Upper lobe of left lung (tissue), 4 donors: ENCODE measurements at regions not wholly inside any gene's neighbourhood (a gene's known extent, or its start where the extent isn't known, plus 50 kb on each side); places are given as distances from the start of the nearest gene placed in this dataset.

Source experiments
- CTCF ChIP-seq, 6 experiments: fragments of 450-650 bp in 4 of 6; fragments of 200-600 bp in 2 of 6; sonication (generic) in 2 of 6; IDR thresholded peaks; one replicate each; pipeline ENCODE4 v1.5.1; 2016 to 2019; ENCODE audit warnings: antibody characterized with exemption in 6 of 6
- POLR2A ChIP-seq, 4 donors: fragments of 450-650 bp; IDR thresholded peaks; one replicate each; pipeline ENCODE4 v1.5.1; 2016 to 2017; ENCODE audit warnings: antibody characterized with exemption in 4 of 4, mild to moderate bottlenecking in 2 of 4

GRCh38 chr6:76644231-76644630 is 571.8 kb upstream of the IMPG1 start:
- TF ChIP-seq CTCF (IDR thresholded peaks at IDR 0.05), result no peak
- TF ChIP-seq POLR2A (IDR thresholded peaks at IDR 0.05), result no peak
